ENCODE measurements at regions not wholly inside any gene's neighbourhood (a gene's known extent, or its start where the extent isn't known, plus 50 kb on each side); places are given as distances from the start of the nearest gene placed in this dataset.

DNA sequence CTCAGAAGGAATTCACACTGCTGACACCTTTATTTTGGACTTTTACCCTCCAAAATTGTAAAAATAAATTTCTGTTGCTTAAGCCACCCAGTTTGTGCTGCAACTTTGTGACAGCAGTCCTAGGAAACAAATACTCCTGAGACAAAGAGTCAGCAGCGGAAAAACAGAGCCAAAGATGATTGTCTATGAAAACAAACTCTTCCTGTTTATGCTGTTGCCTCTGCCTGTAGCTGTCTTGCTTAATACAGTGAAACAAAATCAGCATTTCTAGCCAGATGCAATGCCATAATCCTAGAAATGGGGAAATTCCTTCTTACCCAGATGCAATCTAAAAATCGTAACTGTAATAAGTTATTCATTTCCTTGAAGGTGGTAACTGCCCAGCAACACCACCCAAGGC, 387.5 kb upstream of the ATP11B start:
- Histone ChIP-seq H3K27me3 (ENCODE audit: insufficient read depth, poor library complexity, severe bottlenecking) (no peaks in the 10 kb centered on the region), H3K27ac (ENCODE audit: poor library complexity, severe bottlenecking) (no peak overlapping the region), H3K4me1 (ENCODE audit: insufficient read depth, poor library complexity, severe bottlenecking) (no peaks in the 10 kb centered on the region), H3K4me3 (ENCODE audit: severe bottlenecking) (no peak overlapping the region), H3K9me3 (ENCODE audit: severe bottlenecking) (no peaks in the 10 kb centered on the region), H3K36me3 (ENCODE audit: low read depth) (no peaks in the 10 kb centered on the region)
- ATAC-seq (ENCODE audit: low read depth) (no peak), DNase-seq (ENCODE audit: low spot score) (no peak)
- TF ChIP-seq, protein P1, sequence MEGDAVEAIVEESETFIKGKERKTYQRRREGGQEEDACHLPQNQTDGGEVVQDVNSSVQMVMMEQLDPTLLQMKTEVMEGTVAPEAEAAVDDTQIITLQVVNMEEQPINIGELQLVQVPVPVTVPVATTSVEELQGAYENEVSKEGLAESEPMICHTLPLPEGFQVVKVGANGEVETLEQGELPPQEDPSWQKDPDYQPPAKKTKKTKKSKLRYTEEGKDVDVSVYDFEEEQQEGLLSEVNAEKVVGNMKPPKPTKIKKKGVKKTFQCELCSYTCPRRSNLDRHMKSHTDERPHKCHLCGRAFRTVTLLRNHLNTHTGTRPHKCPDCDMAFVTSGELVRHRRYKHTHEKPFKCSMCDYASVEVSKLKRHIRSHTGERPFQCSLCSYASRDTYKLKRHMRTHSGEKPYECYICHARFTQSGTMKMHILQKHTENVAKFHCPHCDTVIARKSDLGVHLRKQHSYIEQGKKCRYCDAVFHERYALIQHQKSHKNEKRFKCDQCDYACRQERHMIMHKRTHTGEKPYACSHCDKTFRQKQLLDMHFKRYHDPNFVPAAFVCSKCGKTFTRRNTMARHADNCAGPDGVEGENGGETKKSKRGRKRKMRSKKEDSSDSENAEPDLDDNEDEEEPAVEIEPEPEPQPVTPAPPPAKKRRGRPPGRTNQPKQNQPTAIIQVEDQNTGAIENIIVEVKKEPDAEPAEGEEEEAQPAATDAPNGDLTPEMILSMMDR (IDR thresholded peaks at IDR 0.05; ENCODE audit: poor library complexity, severe bottlenecking), result no peak

DNA sequence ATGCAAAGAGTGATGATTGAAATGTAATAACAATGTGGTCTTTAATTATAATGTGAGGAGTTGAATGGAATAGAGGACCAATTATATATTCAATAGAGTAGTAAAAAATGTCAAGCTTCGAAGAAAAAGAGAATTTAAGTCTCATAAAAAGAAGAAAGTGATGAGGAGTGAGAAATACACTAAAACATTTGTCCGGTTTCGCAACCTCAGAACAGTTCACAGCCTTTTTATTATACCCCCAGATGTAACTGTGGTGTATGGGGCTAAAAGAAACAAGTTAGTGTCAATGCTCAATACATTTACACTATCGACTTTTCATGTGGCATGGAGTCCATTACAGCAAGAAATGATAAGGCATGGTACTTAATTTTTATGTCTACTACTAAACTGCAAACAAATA, 386.5 kb upstream of the ATP11B start:
- Histone ChIP-seq H3K9me3 (ENCODE audit: severe bottlenecking) (no peaks in the 10 kb centered on the region), H3K36me3 (ENCODE audit: low read depth) (no peaks in the 10 kb centered on the region), H3K27me3 (ENCODE audit: insufficient read depth, poor library complexity, severe bottlenecking) (no peaks in the 10 kb centered on the region), H3K27ac (ENCODE audit: poor library complexity, severe bottlenecking) (no peak overlapping the region), H3K4me3 (ENCODE audit: severe bottlenecking) (no peak overlapping the region), H3K4me1 (ENCODE audit: insufficient read depth, poor library complexity, severe bottlenecking) (peaks cover 2% of the 10 kb centered on the region)
- ATAC-seq (ENCODE audit: low read depth), result no peak
- DNase-seq (ENCODE audit: low spot score), result no peak
- TF ChIP-seq, protein P1 (IDR thresholded peaks at IDR 0.05; ENCODE audit: poor library complexity, severe bottlenecking), result no peak

DNA sequence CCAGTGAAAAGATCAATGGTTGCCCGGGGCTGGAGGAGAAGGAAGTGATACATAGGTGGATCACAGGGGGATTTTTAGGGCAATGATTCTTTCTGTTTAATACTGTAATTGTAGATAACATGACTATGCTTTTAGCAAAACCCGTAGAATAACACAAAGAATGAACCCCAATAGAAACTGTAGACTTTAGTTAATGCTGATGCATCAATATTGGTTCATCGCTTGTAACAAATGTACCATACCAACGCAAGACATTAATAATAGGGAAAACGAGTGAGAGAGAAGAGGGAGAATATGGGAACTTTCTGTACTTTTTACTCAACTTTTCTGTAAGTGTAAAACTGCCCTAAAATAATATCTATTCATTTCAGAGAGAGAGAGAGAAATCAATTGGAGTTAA, 383.3 kb upstream of the ATP11B start:
- Histone ChIP-seq H3K27me3 (ENCODE audit: insufficient read depth, poor library complexity, severe bottlenecking) (no peaks in the 10 kb centered on the region), H3K36me3 (ENCODE audit: low read depth) (no peaks in the 10 kb centered on the region), H3K4me1 (ENCODE audit: insufficient read depth, poor library complexity, severe bottlenecking) (peaks cover 4% of the 10 kb centered on the region), H3K4me3 (ENCODE audit: severe bottlenecking) (no peak overlapping the region), H3K9me3 (ENCODE audit: severe bottlenecking) (no peaks in the 10 kb centered on the region), H3K27ac (ENCODE audit: poor library complexity, severe bottlenecking) (no peak overlapping the region)
- TF ChIP-seq, protein P1 (IDR thresholded peaks at IDR 0.05; ENCODE audit: poor library complexity, severe bottlenecking), result no peak
- ATAC-seq (ENCODE audit: low read depth) (no peak), DNase-seq (ENCODE audit: low spot score) (no peak)

DNA sequence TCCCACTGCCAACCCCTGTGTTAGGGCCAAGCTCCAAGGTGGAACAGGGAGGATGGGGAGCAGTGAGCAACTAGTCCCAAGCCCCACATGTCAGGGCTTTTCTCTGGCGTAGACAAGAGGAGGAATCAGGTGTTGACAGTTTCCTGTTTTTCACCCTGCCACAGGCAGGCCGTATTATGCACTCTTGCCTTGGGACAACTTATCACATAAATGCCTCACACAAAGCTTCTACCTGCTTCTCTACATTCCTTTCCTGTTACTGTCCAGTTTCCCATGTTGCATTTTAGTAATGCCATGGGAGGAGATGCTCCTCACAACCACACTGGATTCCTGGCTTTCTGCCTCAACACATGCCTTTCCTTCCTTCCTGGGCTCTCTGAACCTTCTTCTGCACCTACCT, 381.2 kb upstream of the ATP11B start:
- ATAC-seq (ENCODE audit: low read depth) (peak; percentile 96), DNase-seq (ENCODE audit: low spot score) (no peak)
- no peaks in the 10 kb centered on the region for H3K27me3 ChIP-seq (ENCODE audit: insufficient read depth, poor library complexity, severe bottlenecking)
- peak overlapping the region; percentile 28 for H3K27ac ChIP-seq (ENCODE audit: poor library complexity, severe bottlenecking)
- no peak overlapping the region for H3K4me3 ChIP-seq (ENCODE audit: severe bottlenecking)
- H3K4me1 ChIP-seq (ENCODE audit: insufficient read depth, poor library complexity, severe bottlenecking), result peaks cover 4% of the 10 kb centered on the region
- no peaks in the 10 kb centered on the region for H3K36me3 ChIP-seq (ENCODE audit: low read depth)
- no peaks in the 10 kb centered on the region for H3K9me3 ChIP-seq (ENCODE audit: severe bottlenecking)
- TF ChIP-seq, protein P1 (IDR thresholded peaks at IDR 0.05; ENCODE audit: poor library complexity, severe bottlenecking), result no peak

DNA sequence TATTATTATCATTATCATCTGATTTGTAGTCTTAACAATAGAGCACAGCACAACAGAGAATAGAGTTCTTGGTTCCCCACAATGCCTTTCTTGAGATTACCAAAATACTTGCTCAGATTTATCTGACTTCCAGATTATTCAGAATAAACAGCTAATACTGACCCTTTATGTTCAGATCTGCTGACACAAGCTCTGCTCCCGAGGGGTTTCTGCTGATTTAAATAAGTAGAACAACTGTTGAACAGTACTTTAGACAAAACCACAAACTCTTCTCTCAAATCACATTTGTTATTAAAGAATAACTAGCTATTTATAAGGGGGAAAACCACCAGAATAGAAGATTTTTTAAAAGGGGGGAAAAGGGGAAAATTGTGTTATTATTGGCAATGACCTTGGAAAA, 380.2 kb upstream of the ATP11B start:
- H3K27ac ChIP-seq (ENCODE audit: poor library complexity, severe bottlenecking), result no peak overlapping the region
- DNase-seq (ENCODE audit: low spot score) (no peak), ATAC-seq (ENCODE audit: low read depth) (no peak)
- no peaks in the 10 kb centered on the region for H3K9me3 ChIP-seq (ENCODE audit: severe bottlenecking)
- peaks cover 4% of the 10 kb centered on the region for H3K4me1 ChIP-seq (ENCODE audit: insufficient read depth, poor library complexity, severe bottlenecking)
- TF ChIP-seq, protein P1 (IDR thresholded peaks at IDR 0.05; ENCODE audit: poor library complexity, severe bottlenecking), result no peak
- H3K36me3 ChIP-seq (ENCODE audit: low read depth), result no peaks in the 10 kb centered on the region
- no peaks in the 10 kb centered on the region for H3K27me3 ChIP-seq (ENCODE audit: insufficient read depth, poor library complexity, severe bottlenecking)
- H3K4me3 ChIP-seq (ENCODE audit: severe bottlenecking), result no peak overlapping the region

All from RWPE2 (cell line).